Transverse colon (tissue), 4 donors: ENCODE measurements at regions not wholly inside any gene's neighbourhood (a gene's known extent, or its start where the extent isn't known, plus 50 kb on each side); places are given as distances from the start of the nearest gene placed in this dataset.

ENCODE experiments used
- POLR2AphosphoS5 ChIP-seq, 3 donors: sonication (generic); formaldehyde crosslinking; IDR thresholded peaks; one replicate each; pipeline ENCODE4 v1.6.1; 2016; ENCODE audit warnings: antibody characterized with exemption in 3 of 3
- TF ChIP-seq, protein P1 (sequence below), 5 experiments: fragments of 200-600 bp in 3 of 5; fragments of 450-650 bp in 2 of 5; sonication (generic) in 3 of 5; IDR thresholded peaks; 1 replicate in 2 of 5; 2 replicates in 3 of 5; pipeline ENCODE4 v1.5.1; 2016 to 2017; ENCODE audit warnings: antibody characterized with exemption in 5 of 5, inconsistent platforms in 3 of 5, mild to moderate bottlenecking in 2 of 5, moderate library complexity in 1 of 5

DNA sequence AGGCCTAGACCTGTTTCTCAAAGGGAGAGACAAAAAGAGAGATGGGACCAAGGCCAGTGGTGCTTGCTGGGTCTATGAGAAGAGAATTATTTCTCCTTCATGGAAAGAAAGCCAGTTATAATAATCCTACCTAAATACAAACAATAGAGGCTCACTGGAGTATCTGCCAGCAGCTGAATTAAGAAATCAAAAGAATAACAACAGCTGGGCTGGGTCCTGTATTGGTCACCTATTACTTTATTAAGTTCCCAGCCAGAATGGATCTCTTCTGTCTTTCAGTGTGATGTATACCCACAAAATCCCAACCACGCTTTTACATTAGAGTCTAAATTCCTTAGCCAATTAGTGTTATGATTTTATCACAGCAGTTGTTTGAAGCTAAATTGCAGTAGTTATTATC, 297.8 kb upstream of the DACH1 start:
- TF ChIP-seq, protein P1, sequence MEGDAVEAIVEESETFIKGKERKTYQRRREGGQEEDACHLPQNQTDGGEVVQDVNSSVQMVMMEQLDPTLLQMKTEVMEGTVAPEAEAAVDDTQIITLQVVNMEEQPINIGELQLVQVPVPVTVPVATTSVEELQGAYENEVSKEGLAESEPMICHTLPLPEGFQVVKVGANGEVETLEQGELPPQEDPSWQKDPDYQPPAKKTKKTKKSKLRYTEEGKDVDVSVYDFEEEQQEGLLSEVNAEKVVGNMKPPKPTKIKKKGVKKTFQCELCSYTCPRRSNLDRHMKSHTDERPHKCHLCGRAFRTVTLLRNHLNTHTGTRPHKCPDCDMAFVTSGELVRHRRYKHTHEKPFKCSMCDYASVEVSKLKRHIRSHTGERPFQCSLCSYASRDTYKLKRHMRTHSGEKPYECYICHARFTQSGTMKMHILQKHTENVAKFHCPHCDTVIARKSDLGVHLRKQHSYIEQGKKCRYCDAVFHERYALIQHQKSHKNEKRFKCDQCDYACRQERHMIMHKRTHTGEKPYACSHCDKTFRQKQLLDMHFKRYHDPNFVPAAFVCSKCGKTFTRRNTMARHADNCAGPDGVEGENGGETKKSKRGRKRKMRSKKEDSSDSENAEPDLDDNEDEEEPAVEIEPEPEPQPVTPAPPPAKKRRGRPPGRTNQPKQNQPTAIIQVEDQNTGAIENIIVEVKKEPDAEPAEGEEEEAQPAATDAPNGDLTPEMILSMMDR (IDR thresholded peaks at IDR 0.05), result no peak
- TF ChIP-seq POLR2AphosphoS5 (IDR thresholded peaks at IDR 0.05), result no peak
